ENCODE measurements at regions not wholly inside any gene's neighbourhood (a gene's known extent, or its start where the extent isn't known, plus 50 kb on each side); places are given as distances from the start of the nearest gene placed in this dataset.

GRCh38 chr6:14361956-14362587 is 244.5 kb downstream of the CD83 start:
- H3K4me1 ChIP-seq (ENCODE audit: insufficient read depth, low read length) = peaks cover 7% of the 10 kb centered on the region; the same call in 1 of the 2 replicates
- H4K20me1 ChIP-seq (ENCODE audit: control insufficient read depth, insufficient read depth, insufficient read length) = no peaks in the 10 kb centered on the region
- Mint-ChIP-seq H3K4me3 (no peak overlapping the region), H3K4me1 (peaks cover 58 to 80% of the 10 kb centered on the region in 2 experiments), H3K27ac (peak overlapping the region in 1 of 3 experiments; percentile 34; a peak in 1 of 7 replicates), H3K9me3 (no peaks in the 10 kb centered on the region), H3K27me3 (ENCODE audit: low read depth) (no peaks in the 10 kb centered on the region; the same call in none of the 2 replicates), H3K36me3 (ENCODE audit: insufficient read depth in 1 of 3, low read depth in 3 of 3) (no peaks in the 10 kb centered on the region)
- H3K23me2 ChIP-seq (ENCODE audit: insufficient read length, low read depth, low read length, poor library complexity, severe bottlenecking) = no peaks in the 10 kb centered on the region
- WGBS (ENCODE audit: extremely low coverage, insufficient read length, low lambda C conversion rate) = no CpG with 5 or more reads among the region's 5 CpGs
- H4K5ac ChIP-seq (ENCODE audit: insufficient read length, low read depth, low read length) = no peak overlapping the region
- no peak overlapping the region for H4K91ac ChIP-seq (ENCODE audit: insufficient read length, low read depth, low read length)
- no peak overlapping the region for H2BK5ac ChIP-seq (ENCODE audit: insufficient read length, low read length)
- no peak overlapping the region for H3K9ac ChIP-seq (ENCODE audit: extremely low read depth, insufficient read length, low read length)
- no peak overlapping the region for H2BK20ac ChIP-seq (ENCODE audit: low read depth, low read length, poor library complexity, severe bottlenecking)
- H3K9me3 ChIP-seq (ENCODE audit: control insufficient read depth, low read depth, low read length) = no peaks in the 10 kb centered on the region
- H2BK15ac ChIP-seq (ENCODE audit: low read depth, low read length) = no peak overlapping the region
- no peak for DNase-seq
- TF ChIP-seq CTCF (conservative IDR thresholded peaks at IDR 0.05) = no peak
- H3K4ac ChIP-seq (ENCODE audit: low read depth, low read length) = no peak overlapping the region
- no peak overlapping the region for H3T11ph ChIP-seq (ENCODE audit: low read length)
- no peak overlapping the region for H2BK120ac ChIP-seq (ENCODE audit: low read depth, low read length, poor library complexity, severe bottlenecking)
- no peak overlapping the region for H3K27ac ChIP-seq (ENCODE audit: insufficient read length, low read depth, low read length)
- H3K18ac ChIP-seq (ENCODE audit: insufficient read length, low read depth, low read length) = no peak overlapping the region
- no peak overlapping the region for H3K56ac ChIP-seq (ENCODE audit: insufficient read length, low read depth, low read length)
- no peak overlapping the region for H2AFZ ChIP-seq (ENCODE audit: low read length)
- no peak overlapping the region for H4K8ac ChIP-seq (replicated peaks; ENCODE audit: insufficient read length, low read depth, low read length)
- no peaks in the 10 kb centered on the region for H3K27me3 ChIP-seq (ENCODE audit: insufficient read depth, low read length)
- no peak overlapping the region for H3K14ac ChIP-seq (ENCODE audit: insufficient read depth, low read length)
- no peak overlapping the region for H2AK5ac ChIP-seq (ENCODE audit: insufficient read length, low read length)
- H3K4me2 ChIP-seq (ENCODE audit: insufficient read depth, insufficient read length, low read length) = no peak overlapping the region
- no peak overlapping the region for H3K23ac ChIP-seq (ENCODE audit: insufficient read length, low read depth, low read length)
- H2BK12ac ChIP-seq (ENCODE audit: insufficient read length, low read depth, low read length) = no peak overlapping the region
- H3K79me2 ChIP-seq (ENCODE audit: insufficient read depth, low read length) = no peaks in the 10 kb centered on the region
- H3K79me1 ChIP-seq (ENCODE audit: insufficient read depth, low read depth, low read length, poor library complexity, severe bottlenecking) = no peaks in the 10 kb centered on the region
